Muscle of back (tissue), 3 donors: ENCODE measurements at regions not wholly inside any gene's neighbourhood (a gene's known extent, or its start where the extent isn't known, plus 50 kb on each side); places are given as distances from the start of the nearest gene placed in this dataset.

ENCODE experiments used
- DNase-seq, 3 donors: peaks; one replicate each; pipeline versions ENCODE4 v3.0.0 to v3.0.0-alpha.2; 2013

DNA sequence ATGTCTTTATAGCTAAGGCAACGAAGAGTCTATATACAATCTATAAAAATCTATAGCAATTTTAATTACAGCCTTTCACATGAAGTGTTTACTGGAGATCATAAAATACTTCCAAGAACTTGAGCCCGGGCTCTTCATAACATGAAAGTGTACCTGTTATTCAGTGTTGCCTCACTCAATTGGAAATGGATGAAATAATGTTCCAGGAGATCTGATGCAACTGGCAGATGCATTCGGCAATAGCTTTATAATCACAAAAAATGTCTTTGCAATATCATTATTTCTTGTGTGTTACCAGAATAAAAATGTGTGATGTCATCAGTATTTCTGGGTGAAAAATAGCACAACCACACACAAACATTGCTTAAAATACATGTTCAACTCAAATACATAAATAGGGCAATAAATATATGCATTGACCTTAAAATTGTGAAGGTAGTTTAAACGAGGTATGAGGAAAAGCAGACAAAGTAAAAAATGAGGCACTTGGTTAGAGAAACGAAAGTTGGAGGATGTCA lies 1266.8 kb upstream of the PCDH7 start:
- DNase-seq = no peak

DNA sequence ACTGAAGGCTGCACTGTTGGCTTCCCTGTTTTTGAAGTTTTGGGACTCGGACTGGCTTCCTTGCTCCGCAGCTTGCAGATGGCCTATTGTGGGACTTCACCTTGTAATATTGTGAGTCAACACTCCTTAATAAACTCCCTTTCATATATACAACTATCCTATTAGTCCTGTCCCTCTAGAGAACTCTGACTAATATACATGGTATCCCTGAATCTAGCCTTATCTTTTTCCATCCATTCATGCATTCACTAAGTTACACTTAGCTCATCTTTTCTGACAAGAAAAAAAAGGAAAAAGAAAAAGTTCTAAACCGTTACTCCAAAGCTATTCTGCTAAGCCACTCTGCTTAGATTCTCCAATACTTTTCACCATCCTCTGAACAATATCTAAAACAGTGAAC lies 1260.2 kb upstream of the PCDH7 start:
- no peak for DNase-seq

DNA sequence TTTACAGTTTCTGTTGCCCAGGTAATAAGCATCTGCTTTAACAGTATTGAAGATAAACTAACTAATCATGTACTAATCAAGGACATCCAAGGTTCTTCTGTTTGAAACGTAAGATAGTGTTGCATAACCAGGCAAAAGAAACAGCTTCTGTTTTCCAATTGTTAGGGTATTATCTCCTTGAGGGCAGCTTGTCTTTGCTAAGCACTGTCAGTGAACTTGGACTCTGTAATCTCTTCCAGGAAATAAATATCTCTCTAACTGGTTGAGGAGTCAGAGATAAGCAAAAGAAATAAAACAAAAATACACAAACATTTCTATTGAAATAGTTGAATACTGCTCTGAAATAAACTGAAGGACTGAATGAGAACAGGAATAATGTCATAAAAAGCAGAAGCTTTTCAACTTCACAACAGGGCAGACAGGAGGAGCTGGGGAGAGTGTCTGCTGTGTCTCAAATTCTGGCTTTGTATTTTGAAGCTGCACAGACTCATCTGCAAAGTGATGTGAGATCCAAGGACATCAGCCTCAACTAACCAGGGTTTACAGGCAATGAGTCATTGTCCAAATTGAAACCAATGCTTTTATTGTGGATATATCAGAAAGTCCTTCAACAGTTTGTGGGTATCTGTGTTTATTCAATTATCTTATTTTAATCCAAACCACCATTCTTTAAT lies 1253.0 kb upstream of the PCDH7 start:
- DNase-seq = no peak
